ENCODE measurements at regions not wholly inside any gene's neighbourhood (a gene's known extent, or its start where the extent isn't known, plus 50 kb on each side); places are given as distances from the start of the nearest gene placed in this dataset.

- no peak for DNase-seq (ENCODE audit: low read depth, low spot score)
- in situ Hi-C loops (cut with HindIII; ENCODE audit: low sequenced_read_pairs) = no loop called here
- no peak overlapping the region for H3K4me3 ChIP-seq (ENCODE audit: low read depth, low read length)
- no peak for TF ChIP-seq CTCF (IDR thresholded peaks at IDR 0.05; ENCODE audit: low read depth, low read length)
Observed at GRCh38 chr15:46300716-46301115, 665.9 kb downstream of the SQOR start.

- DNase-seq (ENCODE audit: low read depth, low spot score) = no peak
- no peak for TF ChIP-seq CTCF (IDR thresholded peaks at IDR 0.05; ENCODE audit: low read depth, low read length)
- in situ Hi-C loops (cut with HindIII; ENCODE audit: low sequenced_read_pairs) = no loop called here
- H3K4me3 ChIP-seq (ENCODE audit: low read depth, low read length) = no peak overlapping the region
Observed at GRCh38 chr15:46301291-46301690, 666.5 kb downstream of the SQOR start.

GRCh38 chr15:46301826-46302225 is 667.0 kb downstream of the SQOR start:
- no peak for DNase-seq (ENCODE audit: low read depth, low spot score)
- in situ Hi-C loops (cut with HindIII; ENCODE audit: low sequenced_read_pairs) = no loop called here

GRCh38 chr15:46304321-46304720 is 669.5 kb downstream of the SQOR start:
- no peak for DNase-seq (ENCODE audit: low read depth, low spot score)
- in situ Hi-C loops (cut with HindIII; ENCODE audit: low sequenced_read_pairs) = no loop called here
- peak; percentile 20 for TF ChIP-seq CTCF (IDR thresholded peaks at IDR 0.05; ENCODE audit: low read depth, low read length)
- no peak overlapping the region for H3K4me3 ChIP-seq (ENCODE audit: low read depth, low read length)

More at GRCh38 chr15:46301826-46302225, 667.0 kb downstream of the SQOR start:
- TF ChIP-seq CTCF (IDR thresholded peaks at IDR 0.05; ENCODE audit: low read depth, low read length) = no peak
- no peak overlapping the region for H3K4me3 ChIP-seq (ENCODE audit: low read depth, low read length)

- no peak for DNase-seq (ENCODE audit: low read depth, low spot score)
- no peak for TF ChIP-seq CTCF (IDR thresholded peaks at IDR 0.05; ENCODE audit: low read depth, low read length)
- in situ Hi-C loops (cut with HindIII; ENCODE audit: low sequenced_read_pairs) = no loop called here
- H3K4me3 ChIP-seq (ENCODE audit: low read depth, low read length) = no peak overlapping the region
Observed at GRCh38 chr15:46307746-46308145, 672.9 kb downstream of the SQOR start.

- no peak for TF ChIP-seq CTCF (IDR thresholded peaks at IDR 0.05; ENCODE audit: low read depth, low read length)
- no peak for DNase-seq (ENCODE audit: low read depth, low spot score)
- no peak overlapping the region for H3K4me3 ChIP-seq (ENCODE audit: low read depth, low read length)
- in situ Hi-C loops (cut with HindIII; ENCODE audit: low sequenced_read_pairs) = no loop called here
Observed at GRCh38 chr15:46309914-46310313, 675.1 kb downstream of the SQOR start.
